ENCODE measurements at regions not wholly inside any gene's neighbourhood (a gene's known extent, or its start where the extent isn't known, plus 50 kb on each side); places are given as distances from the start of the nearest gene placed in this dataset.

- H3K27ac Mint-ChIP-seq: no peak overlapping the region
- H3K4me1 Mint-ChIP-seq: peaks cover 4% of the 10 kb centered on the region
- H3K9me3 Mint-ChIP-seq: peaks cover 8% of the 10 kb centered on the region
- no peaks in the 10 kb centered on the region for H3K36me3 Mint-ChIP-seq (ENCODE audit: low read depth)
- H3K27me3 Mint-ChIP-seq (ENCODE audit: low read depth): no peaks in the 10 kb centered on the region
- no peak for TF ChIP-seq CTCF (IDR thresholded peaks at IDR 0.05; ENCODE audit: unreplicated experiment in 3 of 3)
- no peak overlapping the region for H3K4me3 Mint-ChIP-seq
Measured at GRCh38 chr5:115736004-115736689, 80.3 kb downstream of the CDO1 start.

- H3K36me3 Mint-ChIP-seq (ENCODE audit: low read depth): no peaks in the 10 kb centered on the region
- H3K27me3 Mint-ChIP-seq (ENCODE audit: low read depth): no peaks in the 10 kb centered on the region
- no peak overlapping the region for H3K4me3 Mint-ChIP-seq
- TF ChIP-seq CTCF (IDR thresholded peaks at IDR 0.05; ENCODE audit: unreplicated experiment in 3 of 3): no peak
- H3K9me3 Mint-ChIP-seq: peaks cover 4% of the 10 kb centered on the region
- H3K27ac Mint-ChIP-seq: no peak overlapping the region
- peaks cover 4% of the 10 kb centered on the region for H3K4me1 Mint-ChIP-seq
Measured at GRCh38 chr5:115735108-115735998, 81.1 kb downstream of the CDO1 start.

- no peak for TF ChIP-seq CTCF (IDR thresholded peaks at IDR 0.05; ENCODE audit: unreplicated experiment in 3 of 3)
- Mint-ChIP-seq H3K4me1 (peaks cover 4% of the 10 kb centered on the region), H3K36me3 (ENCODE audit: low read depth) (no peaks in the 10 kb centered on the region), H3K27me3 (ENCODE audit: low read depth) (no peaks in the 10 kb centered on the region), H3K27ac (no peak overlapping the region), H3K4me3 (no peak overlapping the region), H3K9me3 (peaks cover 13% of the 10 kb centered on the region)
Measured at GRCh38 chr5:115733607-115734006, 82.9 kb downstream of the CDO1 start.

- Mint-ChIP-seq H3K27me3 (ENCODE audit: low read depth) (no peaks in the 10 kb centered on the region), H3K36me3 (ENCODE audit: low read depth) (no peaks in the 10 kb centered on the region)
Measured at GRCh38 chr5:115732026-115732425, 84.4 kb downstream of the CDO1 start.

GRCh38 chr5:115725522-115725921, 90.9 kb downstream of the CDO1 start:
- H3K27me3 Mint-ChIP-seq (ENCODE audit: low read depth): no peaks in the 10 kb centered on the region
- H3K4me1 Mint-ChIP-seq: peaks cover 18% of the 10 kb centered on the region
- no peak for TF ChIP-seq CTCF (IDR thresholded peaks at IDR 0.05; ENCODE audit: unreplicated experiment in 3 of 3)

More at GRCh38 chr5:115732026-115732425, 84.4 kb downstream of the CDO1 start:
- no peak overlapping the region for H3K27ac Mint-ChIP-seq
- no peak overlapping the region for H3K4me3 Mint-ChIP-seq
- TF ChIP-seq CTCF (IDR thresholded peaks at IDR 0.05; ENCODE audit: unreplicated experiment in 3 of 3): no peak
- peaks cover 4% of the 10 kb centered on the region for H3K4me1 Mint-ChIP-seq
- H3K9me3 Mint-ChIP-seq: peaks cover 25% of the 10 kb centered on the region

More at GRCh38 chr5:115725522-115725921, 90.9 kb downstream of the CDO1 start:
- H3K36me3 Mint-ChIP-seq (ENCODE audit: low read depth): no peaks in the 10 kb centered on the region
- no peak overlapping the region for H3K4me3 Mint-ChIP-seq
- no peak overlapping the region for H3K27ac Mint-ChIP-seq
- peaks cover 30% of the 10 kb centered on the region for H3K9me3 Mint-ChIP-seq

All from nephron (organoid).